ENCODE measurements at regions not wholly inside any gene's neighbourhood (a gene's known extent, or its start where the extent isn't known, plus 50 kb on each side); places are given as distances from the start of the nearest gene placed in this dataset.

GRCh38 chr6:18990059-18990978 is 603.2 kb downstream of the RNF144B start:
- POLR2A ChIA-PET (ENCODE audit: unreplicated experiment), result no interaction called here
- TF ChIP-seq POLR2A (IDR thresholded peaks at IDR 0.05; ENCODE audit: low read depth, low read length) (no peak), CTCF (conservative IDR thresholded peaks at IDR 0.05; ENCODE audit: low read depth, low read length) (peak; percentile 44), SMC3 (IDR thresholded peaks at IDR 0.05; ENCODE audit: low read depth, low read length) (peak; percentile 37; the same call in 1 of the 2 replicates), MAZ (IDR thresholded peaks at IDR 0.05; ENCODE audit: borderline replicate concordance, low read depth, low read length) (no peak), FOS (IDR thresholded peaks at IDR 0.05; ENCODE audit: low read depth, low read length) (no peak), RAD21 (IDR thresholded peaks at IDR 0.05; ENCODE audit: low read length) (peak; percentile 51), RFX5 (IDR thresholded peaks at IDR 0.05; ENCODE audit: low read depth, low read length) (no peak), MAFK (IDR thresholded peaks at IDR 0.05; ENCODE audit: low read depth, low read length) (no peak), MXI1 (IDR thresholded peaks at IDR 0.05; ENCODE audit: borderline replicate concordance, low read depth, low read length) (no peak), BHLHE40 (IDR thresholded peaks at IDR 0.05; ENCODE audit: low read depth, low read length) (no peak), NFE2L2 (IDR thresholded peaks at IDR 0.05; ENCODE audit: low read depth, low read length) (no peak), RCOR1 (IDR thresholded peaks at IDR 0.05; ENCODE audit: insufficient replicate concordance, low read length) (no peak), CHD1 (IDR thresholded peaks at IDR 0.05; ENCODE audit: low read depth, low read length) (no peak)
- TF ChIP-seq, protein P1, sequence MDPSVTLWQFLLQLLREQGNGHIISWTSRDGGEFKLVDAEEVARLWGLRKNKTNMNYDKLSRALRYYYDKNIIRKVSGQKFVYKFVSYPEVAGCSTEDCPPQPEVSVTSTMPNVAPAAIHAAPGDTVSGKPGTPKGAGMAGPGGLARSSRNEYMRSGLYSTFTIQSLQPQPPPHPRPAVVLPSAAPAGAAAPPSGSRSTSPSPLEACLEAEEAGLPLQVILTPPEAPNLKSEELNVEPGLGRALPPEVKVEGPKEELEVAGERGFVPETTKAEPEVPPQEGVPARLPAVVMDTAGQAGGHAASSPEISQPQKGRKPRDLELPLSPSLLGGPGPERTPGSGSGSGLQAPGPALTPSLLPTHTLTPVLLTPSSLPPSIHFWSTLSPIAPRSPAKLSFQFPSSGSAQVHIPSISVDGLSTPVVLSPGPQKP (IDR thresholded peaks at IDR 0.05; ENCODE audit: borderline replicate concordance, low read depth, low read length), result no peak
- TF ChIP-seq, protein P2, sequence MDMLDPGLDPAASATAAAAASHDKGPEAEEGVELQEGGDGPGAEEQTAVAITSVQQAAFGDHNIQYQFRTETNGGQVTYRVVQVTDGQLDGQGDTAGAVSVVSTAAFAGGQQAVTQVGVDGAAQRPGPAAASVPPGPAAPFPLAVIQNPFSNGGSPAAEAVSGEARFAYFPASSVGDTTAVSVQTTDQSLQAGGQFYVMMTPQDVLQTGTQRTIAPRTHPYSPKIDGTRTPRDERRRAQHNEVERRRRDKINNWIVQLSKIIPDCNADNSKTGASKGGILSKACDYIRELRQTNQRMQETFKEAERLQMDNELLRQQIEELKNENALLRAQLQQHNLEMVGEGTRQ (IDR thresholded peaks at IDR 0.05; ENCODE audit: low read depth, low read length), result no peak

More at GRCh38 chr6:18990059-18990978, 603.2 kb downstream of the RNF144B start:
- Histone ChIP-seq H4K91ac (ENCODE audit: insufficient read depth, low read depth, low read length) (no peak overlapping the region), H2BK120ac (ENCODE audit: low read depth, low read length) (no peak overlapping the region), H3K4me1 (ENCODE audit: control insufficient read depth, insufficient read depth, low read length) (no peaks in the 10 kb centered on the region), H2BK5ac (ENCODE audit: low read depth, low read length, poor library complexity, severe bottlenecking) (no peak overlapping the region), H4K8ac (ENCODE audit: low read depth in 2 of 2, low read length in 2 of 2) (no peak overlapping the region), H2BK15ac (ENCODE audit: low read depth, low read length) (no peak overlapping the region), H3K27ac (ENCODE audit: insufficient read depth, low read length) (no peak overlapping the region), H3K27me3 (ENCODE audit: control insufficient read depth, insufficient read depth, low read length) (no peaks in the 10 kb centered on the region), H3K18ac (ENCODE audit: low read depth, low read length) (no peak overlapping the region), H2AK9ac (replicated peaks; ENCODE audit: low read depth, low read length, poor library complexity) (no peak overlapping the region), H3K4me3 (ENCODE audit: insufficient read depth, low read depth, low read length) (no peak overlapping the region), H3K14ac (replicated peaks; ENCODE audit: low read depth, low read length) (no peak overlapping the region), H3K9ac (ENCODE audit: low read depth, low read length) (no peak overlapping the region), H3K79me1 (ENCODE audit: low read depth in 1 of 2, low read length in 2 of 2) (no peaks in the 10 kb centered on the region), H2AK5ac (ENCODE audit: low read depth, low read length) (no peak overlapping the region), H3K56ac (ENCODE audit: extremely low read depth, insufficient read depth, low read length) (no peak overlapping the region), H4K20me1 (ENCODE audit: insufficient read depth, low read length) (no peaks in the 10 kb centered on the region), H3K36me3 (ENCODE audit: control insufficient read depth, insufficient read depth, low read length) (no peaks in the 10 kb centered on the region), H4K5ac (ENCODE audit: low read depth, low read length) (no peak overlapping the region), H3K23ac (ENCODE audit: low read depth, low read length) (no peak overlapping the region), H2AFZ (replicated peaks; ENCODE audit: low read length, poor library complexity) (peak overlapping the region; percentile 26), H3K4ac (ENCODE audit: low read depth, low read length) (no peak overlapping the region), H2BK20ac (ENCODE audit: low read depth, low read length) (no peak overlapping the region), H3K9me3 (ENCODE audit: control insufficient read depth, insufficient read depth, low read length) (no peaks in the 10 kb centered on the region), H3K9me1 (ENCODE audit: insufficient read depth, low read length) (no peaks in the 10 kb centered on the region), H3K4me2 (ENCODE audit: low read depth, low read length) (no peak overlapping the region)
- dilution Hi-C loops (cut with HindIII; ENCODE audit: low sequenced_read_pairs, unreplicated experiment), result no loop called here
- CTCF ChIA-PET, result no interaction called here
- DNase-seq (peak; percentile 20), ATAC-seq (ENCODE audit: low read depth) (no peak)
- in situ Hi-C loops (cut with MboI; ENCODE audit: low sequenced_read_pairs), result loop anchor here (25.0 kb wide), 1 partner anchor 872 kb away; no protein-coding TSS in a partner anchor
- WGBS, 2 experiments (ENCODE audit: extremely low coverage in 2 of 2, insufficient read length in 1 of 2), result 0% methylated on average over 3 of the region's 24 CpGs; no CpG with 5 or more reads in 1 of the 2 experiments
- no TSS peak for BruUV-seq (replicated peaks)
- intact Hi-C loops (cut with micrococcal nuclease), result loop anchor here (10.0 kb wide), 1 partner anchor 1064 kb away; no protein-coding TSS in a partner anchor

All from IMR-90 (cell line).